GM12872 (cell line): ENCODE measurements at regions not wholly inside any gene's neighbourhood (a gene's known extent, or its start where the extent isn't known, plus 50 kb on each side); places are given as distances from the start of the nearest gene placed in this dataset.

Experiments
- CTCF ChIP-seq: IDR thresholded peaks from 3 replicates; pipeline ENCODE4 v1.5.1; 2011; ENCODE audit warnings: low read depth, mild to moderate bottlenecking, low read length, moderate library complexity; ENCODE audit not compliant: insufficient read depth

GRCh38 chr12:98355322-98355721 lies 160.1 kb upstream of the TMPO start:
- TF ChIP-seq CTCF: no peak

- TF ChIP-seq CTCF: no peak
These were observed 159.5 kb upstream of the TMPO start for GRCh38 chr12:98355933-98356332.

GRCh38 chr12:98358144-98358543 lies 157.2 kb upstream of the TMPO start:
- TF ChIP-seq CTCF: no peak

GRCh38 chr12:98359856-98360255 lies 155.5 kb upstream of the TMPO start:
- TF ChIP-seq CTCF: no peak

GRCh38 chr12:98360401-98360800 lies 155.0 kb upstream of the TMPO start:
- TF ChIP-seq CTCF: no peak

- TF ChIP-seq CTCF: no peak
These were observed 145.8 kb upstream of the TMPO start for GRCh38 chr12:98369581-98369980.

- no peak for TF ChIP-seq CTCF
These were observed 144.4 kb upstream of the TMPO start for GRCh38 chr12:98370976-98371375.

- TF ChIP-seq CTCF: no peak
These were observed 144.0 kb upstream of the TMPO start for GRCh38 chr12:98371419-98371818.
